ENCODE measurements at regions not wholly inside any gene's neighbourhood (a gene's known extent, or its start where the extent isn't known, plus 50 kb on each side); places are given as distances from the start of the nearest gene placed in this dataset.
"Not testable (repeated sequence)": the region's sequence is repeated elsewhere in the genome, so short reads cannot be mapped to it uniquely, and the experiment has no call there.

DNA sequence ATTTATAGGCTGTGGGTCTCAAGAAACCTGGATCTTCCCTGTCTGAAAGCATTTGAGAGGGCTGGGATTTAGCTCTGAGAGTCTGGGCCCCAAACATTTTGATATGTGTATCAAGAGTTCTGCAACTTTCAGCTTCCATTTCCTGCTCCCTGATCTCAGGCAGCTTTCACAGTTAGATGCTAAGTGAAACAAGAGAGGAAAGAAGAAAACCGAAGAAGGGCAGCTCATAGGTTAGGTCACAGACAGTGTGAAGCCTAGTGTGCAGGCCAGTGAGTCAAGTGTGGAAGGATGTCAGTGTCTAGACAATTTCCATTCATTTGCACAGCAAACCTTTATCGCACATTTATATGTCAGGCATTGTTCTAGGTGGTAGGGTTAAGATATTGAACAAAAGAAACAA lies 173.6 kb upstream of the PROK2 start:
- DNase-seq (ENCODE audit: low read depth), result no peak

DNA sequence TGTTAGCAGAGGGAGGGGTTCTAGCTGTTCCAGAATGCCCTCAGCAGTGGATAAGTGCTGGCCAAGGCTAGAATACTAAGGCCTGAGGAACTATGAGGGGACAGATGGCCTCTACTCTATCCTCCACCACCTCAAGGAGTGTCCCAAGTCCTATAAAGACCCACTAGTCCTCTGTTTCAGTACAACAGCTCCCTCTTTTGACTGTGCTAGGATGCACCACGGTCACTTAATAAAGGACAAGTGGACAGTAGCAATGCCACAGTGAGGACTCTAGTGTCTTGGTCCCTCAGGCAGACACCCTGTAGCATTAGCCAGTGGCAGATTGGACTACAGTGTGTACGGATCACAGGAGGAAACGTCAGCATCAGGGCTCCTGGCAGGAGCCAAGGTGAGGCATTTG lies 171.8 kb upstream of the PROK2 start:
- DNase-seq (ENCODE audit: low read depth), result no peak

DNA sequence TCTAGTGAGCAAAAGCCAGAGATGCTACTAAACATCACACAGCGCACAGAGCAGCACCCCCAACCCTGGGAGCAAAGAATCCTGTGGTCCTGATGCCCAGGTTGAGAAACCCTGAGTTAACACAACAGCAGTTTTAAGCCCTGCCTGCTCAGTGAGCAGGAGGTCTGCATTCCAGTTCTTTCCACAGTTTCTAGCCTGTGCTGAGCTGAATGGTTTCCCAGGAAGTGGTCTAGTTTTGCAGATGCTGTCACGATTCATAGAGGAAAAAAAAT lies 171.1 kb upstream of the PROK2 start:
- no peak for DNase-seq (ENCODE audit: low read depth)

DNA sequence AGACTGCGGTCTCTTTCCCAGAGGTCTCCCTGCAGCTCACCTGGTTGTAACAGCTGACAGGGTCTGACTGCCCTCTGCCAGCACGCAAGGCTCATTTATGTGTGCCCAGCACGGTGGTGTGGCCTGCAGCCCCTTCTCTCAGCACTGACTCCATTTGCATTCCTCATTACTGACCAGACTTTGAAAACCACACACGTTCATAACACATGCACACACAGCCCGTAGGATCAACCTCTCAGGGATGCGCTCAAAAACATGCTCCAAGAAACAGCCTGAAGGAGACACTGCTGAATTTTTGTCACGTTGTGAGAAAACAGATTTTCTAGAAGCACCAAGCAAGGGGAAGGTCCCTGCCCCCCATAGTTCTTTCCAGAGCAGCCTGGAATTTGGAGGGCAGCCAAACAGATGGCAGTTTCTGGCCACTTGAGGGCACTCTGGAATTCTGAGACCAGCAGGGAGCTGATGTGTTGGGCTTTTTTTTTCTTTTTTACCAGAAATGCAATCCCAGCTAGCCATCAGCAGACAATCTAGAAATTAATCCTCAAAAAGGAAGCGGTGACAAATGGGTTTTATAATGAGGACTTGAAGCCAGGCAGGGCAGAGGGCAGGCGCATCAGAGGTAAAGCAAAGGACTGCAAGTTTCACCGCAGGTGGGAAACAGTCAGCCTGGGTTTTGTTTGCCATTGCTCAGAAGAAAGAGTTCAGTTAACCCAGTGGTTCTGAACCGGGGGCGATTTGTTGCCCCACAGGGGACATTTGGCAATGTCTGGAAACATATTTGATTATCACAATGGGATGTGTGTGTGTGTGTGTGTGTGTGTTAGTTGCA lies 170.5 kb upstream of the PROK2 start:
- DNase-seq (ENCODE audit: low read depth), result peak; percentile 69

DNA sequence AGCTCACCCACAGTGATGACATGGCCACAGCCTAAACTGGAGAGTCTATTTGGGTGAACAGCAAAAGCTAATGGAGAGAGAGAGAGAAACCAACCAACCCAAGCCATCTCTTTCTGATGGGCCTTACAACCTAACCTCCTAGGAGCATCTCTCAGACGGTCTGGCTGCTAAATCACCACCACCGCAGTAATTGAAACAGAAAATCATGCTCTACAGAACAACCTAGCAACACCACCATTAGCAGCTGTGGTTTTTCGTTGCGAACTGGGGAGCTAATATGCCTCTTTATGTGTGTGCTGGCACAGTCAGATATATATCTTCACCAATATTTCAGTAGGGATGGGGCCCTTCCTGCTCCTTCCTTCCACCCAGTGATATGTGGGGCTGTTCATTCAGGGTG lies 166.9 kb upstream of the PROK2 start:
- no peak for DNase-seq (ENCODE audit: low read depth)

DNA sequence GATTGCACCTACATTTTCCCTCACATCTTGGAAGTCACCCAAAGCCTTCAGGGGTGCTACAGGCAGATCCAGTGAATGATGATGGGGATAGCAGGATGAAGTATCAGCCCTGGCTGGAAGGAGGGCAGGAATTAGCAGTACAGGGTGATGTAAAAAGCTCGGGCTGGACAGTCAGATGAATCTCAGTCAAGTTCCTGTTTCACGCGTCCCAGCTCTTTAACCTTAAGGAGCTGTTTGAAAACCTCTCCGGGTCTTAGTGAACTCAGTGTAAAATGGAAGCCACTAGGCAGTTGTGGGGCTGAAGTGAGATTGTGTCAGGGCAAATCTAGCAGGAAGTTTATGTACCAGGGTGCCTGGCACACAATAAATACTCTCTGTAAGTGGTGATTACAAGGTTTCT lies 166.4 kb upstream of the PROK2 start:
- DNase-seq (ENCODE audit: low read depth), result no peak

DNA sequence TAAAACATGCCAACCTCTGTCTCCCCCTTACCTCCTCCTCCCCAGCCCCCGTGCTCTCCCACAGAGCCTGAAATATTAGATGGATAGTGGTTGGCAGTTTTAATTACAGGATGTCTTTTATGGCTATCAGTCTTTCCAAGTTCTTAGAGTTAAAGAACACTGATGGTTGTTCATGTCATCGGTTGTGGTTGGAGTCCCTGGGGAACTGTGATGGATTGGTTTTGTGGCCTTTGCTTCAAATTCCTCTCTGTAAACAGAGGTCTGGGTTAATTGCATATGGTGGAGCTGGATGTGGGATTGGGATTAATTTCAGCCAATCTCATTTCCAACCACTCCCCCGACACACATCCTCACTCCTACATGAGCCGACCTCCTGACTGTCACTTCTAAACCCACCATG lies 164.5 kb upstream of the PROK2 start:
- DNase-seq (ENCODE audit: low read depth), result no peak

DNA sequence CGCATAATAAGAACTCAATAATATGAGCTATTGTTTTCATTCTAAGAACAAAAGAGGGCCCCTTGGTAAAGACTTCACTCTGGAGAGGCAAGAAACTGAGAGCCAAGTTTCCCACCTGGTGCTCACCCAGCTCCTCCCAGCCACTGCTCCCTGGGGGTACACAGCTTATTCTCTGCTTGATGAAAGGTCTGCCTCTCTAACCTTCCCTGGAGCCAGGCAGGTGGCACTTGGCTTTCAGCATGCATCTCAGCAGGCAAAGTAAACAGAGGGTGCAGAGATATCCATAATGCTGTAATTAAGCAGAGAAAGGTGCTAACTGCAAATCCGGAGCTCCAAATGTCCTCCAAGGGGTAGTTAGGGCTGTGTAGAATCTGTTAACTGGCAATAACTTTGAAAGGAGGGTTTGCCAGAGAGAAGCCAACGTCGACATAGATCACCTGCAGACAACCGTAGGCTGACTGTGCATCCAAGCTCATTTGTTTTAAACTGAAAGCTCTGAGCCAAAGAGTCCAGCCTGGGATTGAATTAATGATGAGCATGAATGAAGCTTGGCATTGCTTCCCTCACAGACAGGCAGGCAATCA lies 159.6 kb upstream of the PROK2 start:
- no peak for DNase-seq (ENCODE audit: low read depth)

DNA sequence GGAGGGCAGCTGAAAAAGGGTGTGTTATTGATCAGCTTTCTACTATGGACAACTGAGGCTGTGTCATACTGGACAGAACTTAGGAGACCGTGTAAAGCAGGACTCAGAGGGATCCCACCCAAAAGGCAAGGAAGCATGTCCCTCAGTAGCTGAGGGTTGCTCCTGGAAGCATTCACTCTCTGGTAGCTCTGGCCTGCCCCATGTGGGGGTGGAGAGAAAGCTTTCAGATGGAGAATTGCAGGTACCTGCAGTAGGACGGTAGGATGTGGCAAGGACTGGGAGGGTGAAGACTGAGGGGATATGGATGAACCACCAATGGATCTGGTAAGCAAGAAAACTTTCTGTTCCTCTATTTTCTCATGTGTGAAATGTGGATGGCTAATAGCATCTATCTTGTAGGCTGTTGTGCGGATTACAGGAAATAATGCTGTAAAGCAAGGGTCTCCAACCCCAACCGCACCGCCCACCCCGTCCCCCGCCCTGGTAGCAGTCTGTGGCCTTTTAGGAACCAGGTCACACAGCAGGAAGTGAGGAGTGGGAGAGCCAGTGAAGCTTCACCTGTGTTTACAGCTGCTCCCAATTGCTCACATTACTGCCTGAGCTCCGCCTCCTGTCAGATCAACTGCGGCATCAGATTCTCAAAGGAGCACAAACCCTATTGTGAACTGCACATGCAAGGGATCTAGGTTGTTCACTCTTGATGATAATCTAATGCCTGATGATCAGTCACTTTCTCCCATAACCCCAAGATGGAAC lies 157.7 kb upstream of the PROK2 start:
- no peak for DNase-seq (ENCODE audit: low read depth)

DNA sequence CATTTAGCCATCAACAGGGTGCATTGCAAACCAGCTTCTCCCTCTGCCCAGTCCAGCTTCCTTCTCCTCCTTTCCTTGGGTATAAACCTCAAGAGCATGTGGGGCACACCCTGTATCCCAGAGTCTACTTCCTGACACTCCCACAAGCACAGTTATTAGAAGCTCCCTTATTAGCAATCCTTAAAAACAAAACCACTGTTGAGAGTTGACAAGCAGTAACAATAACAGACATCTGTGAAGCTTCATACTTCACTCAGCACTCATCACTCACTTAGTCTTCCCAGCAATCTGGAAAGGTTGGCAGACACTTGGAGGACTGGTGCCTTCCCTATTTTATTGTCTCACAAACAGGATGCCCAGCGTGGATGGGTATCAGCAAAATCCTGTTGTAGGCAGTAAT lies 155.5 kb upstream of the PROK2 start:
- no peak for DNase-seq (ENCODE audit: low read depth)

DNA sequence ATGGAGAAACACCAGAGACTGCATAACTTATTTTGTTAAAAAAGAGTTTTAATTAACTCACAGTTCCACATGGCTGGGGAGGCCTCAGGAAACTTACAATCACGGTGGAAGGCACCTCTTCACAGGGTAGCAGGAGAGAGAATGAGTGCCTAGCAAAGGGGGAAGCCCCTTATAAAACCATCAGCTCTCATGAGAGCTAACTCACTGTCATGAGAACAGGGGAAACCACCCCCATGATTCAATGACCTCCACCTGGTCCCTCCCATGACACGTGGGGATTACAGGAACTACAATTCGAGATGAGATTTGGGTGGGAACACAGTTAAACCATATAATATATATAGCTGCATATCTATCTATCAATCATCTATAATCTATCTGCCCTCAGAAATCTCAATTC lies 153.1 kb upstream of the PROK2 start:
- DNase-seq (ENCODE audit: low read depth), result not testable (repeated sequence)

DNA sequence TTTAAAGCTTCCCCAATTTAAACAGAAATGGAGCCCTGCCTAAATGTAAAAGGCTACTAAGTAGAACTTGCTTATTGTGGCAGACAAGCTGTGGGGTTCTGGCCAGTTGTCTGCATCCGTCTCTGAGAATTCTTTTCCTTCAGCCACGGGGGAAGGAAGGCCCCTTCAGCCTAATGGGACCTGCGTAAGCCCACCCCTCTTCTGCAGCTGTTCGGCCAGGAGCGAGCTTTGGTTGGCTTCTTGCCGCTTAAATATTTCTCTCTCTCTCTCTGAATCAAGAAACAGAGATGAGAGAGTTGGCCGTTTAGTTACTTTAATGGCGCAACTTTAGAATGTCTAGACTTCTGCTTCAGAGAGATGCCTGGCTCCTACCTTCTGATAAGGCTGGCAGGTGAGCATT lies 151.7 kb upstream of the PROK2 start:
- no peak for DNase-seq (ENCODE audit: low read depth)

DNA sequence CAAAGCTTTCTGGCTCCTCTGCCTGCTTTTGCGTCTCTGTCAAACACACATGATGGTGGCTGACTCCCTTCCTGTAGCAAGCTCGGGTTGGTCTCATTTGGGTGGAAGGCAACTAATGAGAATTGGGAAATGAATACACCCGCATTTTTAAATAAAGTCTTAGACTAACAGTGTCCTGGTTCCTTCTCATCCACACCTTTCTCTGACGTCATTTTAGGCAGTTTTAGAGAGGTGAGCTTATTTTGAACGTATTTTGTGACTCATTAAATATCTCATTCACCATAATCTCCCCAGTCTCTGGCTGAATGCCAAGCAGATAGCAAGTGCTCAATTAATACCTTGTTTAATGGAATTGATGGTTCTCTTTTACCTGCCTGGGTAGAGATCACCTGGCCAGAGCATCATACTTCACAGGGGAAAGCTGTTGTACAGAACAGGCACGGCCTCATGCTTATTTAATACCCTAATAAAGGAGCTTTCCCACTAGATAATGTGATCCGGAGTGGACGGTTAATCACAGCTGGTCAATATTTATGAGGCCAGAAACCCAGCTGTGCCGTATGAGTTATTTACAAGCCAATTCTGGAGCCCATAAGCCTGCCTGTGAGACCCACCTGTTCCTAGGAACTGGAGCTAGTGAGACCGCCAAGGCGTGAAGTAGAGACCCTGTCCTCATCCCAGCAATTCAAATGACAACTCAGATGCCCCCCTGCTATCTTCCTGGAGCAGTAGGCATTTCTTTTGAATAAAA lies 149.7 kb upstream of the PROK2 start:
- DNase-seq (ENCODE audit: low read depth), result no peak

DNA sequence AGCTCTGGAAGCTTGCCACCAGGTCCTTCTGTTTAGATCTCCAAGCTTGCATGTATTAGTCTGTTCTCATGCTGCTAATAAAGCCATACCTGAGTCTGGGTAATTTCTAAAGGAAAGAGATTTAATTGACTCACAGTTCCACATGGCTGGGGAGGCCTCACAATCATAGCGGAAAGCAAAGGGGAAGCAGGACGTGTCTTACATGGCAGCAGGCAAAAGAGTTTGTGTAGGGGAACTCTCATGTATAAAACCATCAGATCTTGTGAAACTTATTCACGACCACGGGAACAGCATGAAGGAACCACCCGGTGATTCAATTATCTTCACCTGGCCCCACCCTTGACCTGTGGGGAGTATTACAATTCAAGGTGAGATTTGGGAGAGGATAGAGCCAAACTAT lies 147.0 kb upstream of the PROK2 start:
- no peak for DNase-seq (ENCODE audit: low read depth)

DNA sequence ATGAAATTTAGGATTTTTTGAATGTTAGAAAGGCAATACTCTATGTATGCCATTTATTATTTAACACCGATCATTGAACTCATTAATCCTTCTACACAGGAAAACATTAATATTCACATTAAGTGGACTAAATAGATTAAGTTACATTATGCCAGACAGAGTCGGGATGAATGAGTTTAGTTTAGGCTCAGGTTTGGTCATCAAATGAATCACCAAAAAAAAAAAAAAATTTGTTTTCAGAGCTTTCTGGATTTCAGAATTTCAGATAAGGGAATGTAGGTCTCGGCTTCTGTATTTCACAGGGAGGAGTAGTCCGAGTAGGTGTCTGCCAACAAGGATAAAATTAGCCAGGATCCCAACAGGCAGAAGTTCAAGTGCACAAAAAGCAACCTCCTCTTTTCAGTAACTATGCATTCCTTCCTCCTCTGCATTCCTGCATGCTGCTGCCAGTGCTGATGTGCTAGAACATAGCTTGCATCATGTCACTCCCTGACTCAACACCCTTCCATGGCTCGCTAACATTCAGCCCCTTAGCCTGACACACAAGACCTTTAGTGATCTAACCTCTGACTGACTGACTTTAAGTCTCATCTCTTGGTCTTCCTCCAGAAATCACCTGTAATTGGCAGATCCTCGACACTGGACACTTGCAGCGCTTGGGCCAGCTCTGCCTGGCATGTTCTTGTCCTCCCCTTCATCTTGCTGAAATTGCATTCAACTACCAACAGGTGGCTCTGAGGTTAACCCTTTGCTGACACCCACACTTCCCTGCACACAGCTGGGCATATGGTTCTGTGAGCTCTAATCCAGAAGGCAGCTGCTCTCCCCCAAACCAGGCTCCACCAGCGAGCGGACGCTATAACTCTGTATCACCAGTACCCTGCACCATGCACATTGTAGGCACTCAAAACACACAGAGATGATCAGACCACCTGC lies 145.4 kb upstream of the PROK2 start:
- peak; percentile 63 for DNase-seq (ENCODE audit: low read depth)

DNA sequence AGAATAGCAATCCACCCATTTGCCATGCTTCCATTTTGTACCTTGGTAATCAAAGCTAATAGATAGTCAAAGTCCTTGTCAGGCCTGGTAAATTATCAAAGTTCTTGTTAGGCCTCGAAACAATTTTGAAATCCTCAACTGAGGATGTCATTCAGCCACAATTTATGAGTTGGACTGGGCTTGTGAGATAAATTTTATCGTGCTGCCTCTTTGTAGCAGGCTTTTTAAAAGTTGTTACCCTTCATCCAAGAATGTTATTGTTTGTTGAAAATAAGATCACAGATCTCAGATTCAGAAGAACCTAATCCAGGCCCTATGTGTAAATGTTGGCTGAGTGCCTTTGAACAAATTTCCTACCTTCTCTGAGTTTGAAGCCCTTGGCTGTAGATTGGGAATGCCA lies 143.3 kb upstream of the PROK2 start:
- no peak for DNase-seq (ENCODE audit: low read depth)

DNA sequence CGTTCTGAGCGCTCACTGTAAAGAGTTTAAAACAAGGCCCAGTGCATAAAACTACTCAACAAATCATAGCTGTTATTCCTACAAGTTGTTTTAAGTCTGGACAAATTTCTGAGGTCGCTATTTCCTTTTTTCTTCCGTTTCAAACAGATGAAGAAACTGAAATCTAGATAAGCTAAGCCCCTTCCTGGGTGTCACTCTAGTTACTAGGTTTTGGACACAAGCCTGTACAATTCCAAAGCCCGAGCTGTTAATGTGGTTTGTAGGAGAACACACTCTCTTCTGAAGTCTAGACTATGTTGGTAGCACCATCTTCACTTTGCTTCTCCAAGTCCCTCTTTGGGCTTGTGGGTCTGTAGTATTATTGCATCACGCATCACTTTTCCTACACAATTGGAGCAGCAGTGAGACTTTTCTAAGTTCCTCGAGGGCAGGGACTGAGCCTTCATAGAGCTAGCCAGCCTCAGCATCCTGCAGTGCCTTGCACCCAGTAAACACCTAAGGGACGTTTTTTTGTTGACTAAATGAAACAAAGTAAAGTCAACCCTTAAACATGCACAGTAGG lies 142.6 kb upstream of the PROK2 start:
- DNase-seq (ENCODE audit: low read depth), result no peak

DNA sequence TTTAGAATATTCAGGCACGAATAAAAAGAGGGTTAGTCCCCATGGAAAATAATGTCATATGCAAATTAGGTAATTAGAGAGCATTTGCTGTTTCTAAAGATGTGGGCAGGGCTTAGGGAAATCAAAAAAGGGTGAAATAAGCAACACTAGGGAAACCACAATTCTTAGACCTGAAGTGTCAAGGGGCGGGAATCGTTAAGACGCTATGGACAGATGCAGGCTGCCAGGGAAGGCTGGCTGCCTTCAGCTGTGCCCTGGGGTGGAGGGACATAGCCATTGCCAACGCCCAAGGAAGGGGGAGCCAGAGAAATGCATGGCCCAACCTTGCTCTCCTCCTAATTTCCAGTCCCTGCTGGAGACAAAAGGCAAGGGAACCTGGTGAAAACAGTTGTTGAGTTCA lies 141.7 kb upstream of the PROK2 start:
- DNase-seq (ENCODE audit: low read depth), result no peak

DNA sequence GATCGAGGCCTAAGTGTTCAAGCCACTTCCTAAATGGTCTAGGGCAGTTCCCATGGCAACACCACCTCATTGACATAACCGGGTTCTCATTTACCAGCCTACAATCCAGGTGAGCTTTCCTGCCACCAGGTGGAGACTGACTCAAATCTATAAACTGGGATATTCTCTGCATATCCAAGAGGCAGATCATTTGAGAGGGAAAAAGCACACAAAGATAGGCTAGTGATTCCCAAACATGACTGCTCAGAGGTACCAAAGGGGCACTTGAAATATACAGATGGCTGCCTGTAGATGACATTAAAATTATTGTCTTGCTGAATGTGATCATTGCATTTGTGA lies 141.3 kb upstream of the PROK2 start:
- no peak for DNase-seq (ENCODE audit: low read depth)

DNA sequence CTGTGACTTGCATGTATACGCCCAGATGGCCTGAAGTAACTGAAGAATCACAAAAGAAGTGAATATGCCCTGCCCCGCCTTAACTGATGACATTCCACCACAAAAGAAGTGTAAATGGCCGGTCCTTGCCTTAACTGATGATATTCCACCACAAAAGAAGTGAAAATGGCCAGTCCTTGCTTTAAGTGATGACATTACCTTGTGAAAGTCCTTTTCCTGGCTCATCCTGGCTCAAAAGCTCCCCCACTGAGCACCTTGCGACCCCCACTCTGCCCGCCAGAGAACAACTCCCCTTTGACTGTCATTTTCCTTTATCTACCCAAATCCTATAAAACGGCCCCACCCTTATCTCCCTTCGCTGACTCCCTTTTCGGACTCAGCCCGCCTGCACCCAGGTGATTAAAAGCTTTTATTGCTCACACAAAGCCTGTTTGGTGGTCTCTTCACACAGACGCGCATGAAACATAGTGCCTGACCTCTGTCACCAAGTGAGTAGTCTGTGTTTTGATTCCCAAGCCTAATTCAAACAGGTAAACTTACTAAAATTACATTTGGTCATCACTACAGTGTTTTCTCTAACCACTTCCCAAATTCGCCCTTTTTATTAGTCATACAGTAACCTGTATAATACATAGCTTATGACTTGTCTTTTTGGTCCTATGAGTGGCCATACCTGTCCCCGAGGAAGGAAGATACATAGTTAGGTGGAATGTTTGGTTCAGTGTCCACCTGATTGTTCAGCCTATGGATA lies 140.7 kb upstream of the PROK2 start:
- DNase-seq (ENCODE audit: low read depth), result not testable (repeated sequence)

DNA sequence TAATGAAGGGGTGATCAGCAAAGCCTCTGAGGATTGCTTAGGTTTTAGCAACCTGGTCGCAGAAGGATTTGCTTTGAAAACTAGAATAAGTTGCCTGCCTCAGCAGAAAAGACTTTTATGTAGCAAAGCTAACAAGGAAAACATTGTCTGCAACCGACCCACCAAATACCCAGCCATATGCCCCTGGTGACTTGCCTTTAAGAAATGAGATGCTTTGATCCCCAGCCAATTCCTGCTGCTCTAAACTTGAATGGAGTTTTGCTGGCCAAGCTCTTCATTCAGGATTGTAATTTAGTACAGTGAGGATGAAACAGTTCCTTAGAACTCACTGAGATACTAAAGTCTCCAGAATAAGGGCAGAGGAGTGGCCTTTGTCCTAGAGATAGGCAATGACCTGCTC lies 139.8 kb upstream of the PROK2 start:
- no peak for DNase-seq (ENCODE audit: low read depth)
